Ovary (tissue), 3 donors: ENCODE measurements at regions not wholly inside any gene's neighbourhood (a gene's known extent, or its start where the extent isn't known, plus 50 kb on each side); places are given as distances from the start of the nearest gene placed in this dataset.

Experiments
- CTCF ChIP-seq, 3 donors: fragments of 450-650 bp in 2 of 3; fragments of 200-600 bp in 1 of 3; IDR thresholded peaks; one replicate each; pipeline versions ENCODE4 v1.5.1 to v1.8.0; 2016 to 2022; ENCODE audit warnings: antibody characterized with exemption in 3 of 3, mild to moderate bottlenecking in 1 of 3
- EP300 ChIP-seq: sonication (generic); formaldehyde crosslinking; IDR thresholded peaks from one replicate; pipeline ENCODE4 v1.6.1; 2017; ENCODE audit warnings: antibody characterized with exemption
- POLR2A ChIP-seq: fragments of 450-650 bp; IDR thresholded peaks from one replicate; pipeline ENCODE4 v1.6.1; 2017; ENCODE audit warnings: antibody characterized with exemption, mild to moderate bottlenecking, moderate library complexity
- donor health status: DM: no; HTN: no; CAD: no.

GRCh38 chr10:89954787-89955566 lies 253.6 kb downstream of the KIF20B start:
- TF ChIP-seq CTCF (IDR thresholded peaks at IDR 0.05) (no peak), POLR2A (no peak), EP300 (no peak)
